OCI-LY7 (cell line): ENCODE measurements at regions not wholly inside any gene's neighbourhood (a gene's known extent, or its start where the extent isn't known, plus 50 kb on each side); places are given as distances from the start of the nearest gene placed in this dataset.

Experiments used
- CTCF ChIP-seq: fragments of 200-600 bp; sonication (generic); conservative IDR thresholded peaks from 2 replicates; pipeline ENCODE4 v1.5.1; 2014; ENCODE audit warnings: mild to moderate bottlenecking, antibody characterized with exemption, low read length, moderate library complexity, mixed read lengths
- EZH2phosphoT487 ChIP-seq: fragments of 200-600 bp; sonication (generic); IDR thresholded peaks from 2 replicates; pipeline ENCODE4 v1.6.1; 2018; ENCODE audit warnings: low read depth, borderline replicate concordance, mild to moderate bottlenecking, mixed run types, antibody characterized with exemption, low read length, moderate library complexity, mixed read lengths

GRCh38 chr2:59733970-59734369, 819.5 kb downstream of the BCL11A start:
- no peak for TF ChIP-seq CTCF
- no peak for TF ChIP-seq EZH2phosphoT487
